Astrocyte of the cerebellum (primary cell): ENCODE measurements at regions not wholly inside any gene's neighbourhood (a gene's known extent, or its start where the extent isn't known, plus 50 kb on each side); places are given as distances from the start of the nearest gene placed in this dataset.
A peak's percentile ranks its signal among the peaks of the same experiment; 100 is the strongest.

Experiments used
- DNase-seq: peaks from one replicate; pipeline ENCODE4 v3.0.0-alpha.2; 2011; ENCODE audit warnings: low read depth
- H3K4me3 ChIP-seq: 2 replicates; pipeline ENCODE4 v1.5.1; 2011; ENCODE audit warnings: mild to moderate bottlenecking, low read depth, low read length, moderate library complexity
- in situ Hi-C: cut with HindIII; loops from 2 replicates; pipeline ENCODE4 v1.10.0; 2017; ENCODE audit warnings: low sequenced_read_pairs
- TF ChIP-seq, protein P1 (sequence below): IDR thresholded peaks from 2 replicates; pipeline ENCODE4 v1.5.1; 2012; ENCODE audit warnings: low read length, low read depth, moderate library complexity, mild to moderate bottlenecking; ENCODE audit errors: missing control alignments

DNA sequence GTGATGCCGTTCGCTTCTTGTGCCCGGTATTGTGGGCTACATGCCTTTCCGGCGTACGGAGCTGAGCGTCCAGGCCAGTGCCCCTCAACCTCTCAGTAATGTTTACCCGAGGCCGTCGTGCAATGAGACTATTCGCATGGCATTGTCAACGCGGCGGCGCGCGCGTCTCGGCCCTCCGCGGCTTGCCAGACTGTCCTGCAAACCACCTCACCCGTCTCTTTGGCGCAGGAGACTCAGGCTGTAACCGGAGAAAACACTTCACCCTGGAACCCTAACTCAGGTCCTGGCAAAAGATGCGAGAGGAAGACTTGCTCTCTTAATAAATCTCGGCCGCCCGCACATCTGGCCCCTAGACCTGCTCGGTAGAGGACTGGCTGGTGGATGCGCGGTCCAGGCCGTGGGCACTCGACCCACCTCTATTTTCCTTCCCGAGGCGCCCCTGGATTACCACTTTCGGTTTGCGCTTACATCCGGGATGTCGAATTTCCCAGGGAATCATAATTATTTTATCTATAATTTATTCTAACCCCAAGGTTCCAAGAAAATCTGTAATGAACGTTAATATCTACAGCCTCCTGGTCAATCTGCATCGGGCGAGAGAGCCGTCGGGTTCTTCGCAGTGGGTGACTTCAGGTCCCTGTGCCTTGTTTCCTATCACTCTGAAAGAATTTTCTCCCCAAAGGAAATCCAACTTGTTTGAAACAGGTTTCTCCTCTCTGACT is 71.8 kb upstream of the POLG start:
- DNase-seq: no peak
- TF ChIP-seq, protein P1, sequence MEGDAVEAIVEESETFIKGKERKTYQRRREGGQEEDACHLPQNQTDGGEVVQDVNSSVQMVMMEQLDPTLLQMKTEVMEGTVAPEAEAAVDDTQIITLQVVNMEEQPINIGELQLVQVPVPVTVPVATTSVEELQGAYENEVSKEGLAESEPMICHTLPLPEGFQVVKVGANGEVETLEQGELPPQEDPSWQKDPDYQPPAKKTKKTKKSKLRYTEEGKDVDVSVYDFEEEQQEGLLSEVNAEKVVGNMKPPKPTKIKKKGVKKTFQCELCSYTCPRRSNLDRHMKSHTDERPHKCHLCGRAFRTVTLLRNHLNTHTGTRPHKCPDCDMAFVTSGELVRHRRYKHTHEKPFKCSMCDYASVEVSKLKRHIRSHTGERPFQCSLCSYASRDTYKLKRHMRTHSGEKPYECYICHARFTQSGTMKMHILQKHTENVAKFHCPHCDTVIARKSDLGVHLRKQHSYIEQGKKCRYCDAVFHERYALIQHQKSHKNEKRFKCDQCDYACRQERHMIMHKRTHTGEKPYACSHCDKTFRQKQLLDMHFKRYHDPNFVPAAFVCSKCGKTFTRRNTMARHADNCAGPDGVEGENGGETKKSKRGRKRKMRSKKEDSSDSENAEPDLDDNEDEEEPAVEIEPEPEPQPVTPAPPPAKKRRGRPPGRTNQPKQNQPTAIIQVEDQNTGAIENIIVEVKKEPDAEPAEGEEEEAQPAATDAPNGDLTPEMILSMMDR: no peak
- peak overlapping the region; percentile 16 for H3K4me3 ChIP-seq
- in situ Hi-C loops: no loop called here

DNA sequence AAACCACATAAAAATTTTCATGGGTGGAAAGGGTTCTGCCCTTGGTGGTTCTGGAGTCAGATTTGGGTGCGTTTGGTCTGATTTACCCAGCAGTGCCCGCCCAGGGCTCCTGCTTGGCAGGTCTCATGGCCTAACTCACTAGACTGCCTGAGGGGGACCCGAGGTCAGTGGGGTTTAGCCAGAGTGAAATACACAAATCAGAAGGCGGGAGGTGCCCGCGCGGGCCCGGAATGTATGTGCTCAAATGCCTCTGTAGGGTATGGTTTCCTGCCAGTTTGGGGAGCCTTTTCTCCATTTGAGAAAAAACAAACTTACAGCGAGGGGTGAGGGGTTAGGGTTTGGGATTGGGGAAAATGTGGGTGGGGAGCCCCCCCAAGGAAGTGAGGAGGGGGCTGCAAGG is 70.9 kb upstream of the POLG start:
- DNase-seq: no peak
- TF ChIP-seq, protein P1: no peak
- in situ Hi-C loops: no loop called here
- H3K4me3 ChIP-seq: no peak overlapping the region

DNA sequence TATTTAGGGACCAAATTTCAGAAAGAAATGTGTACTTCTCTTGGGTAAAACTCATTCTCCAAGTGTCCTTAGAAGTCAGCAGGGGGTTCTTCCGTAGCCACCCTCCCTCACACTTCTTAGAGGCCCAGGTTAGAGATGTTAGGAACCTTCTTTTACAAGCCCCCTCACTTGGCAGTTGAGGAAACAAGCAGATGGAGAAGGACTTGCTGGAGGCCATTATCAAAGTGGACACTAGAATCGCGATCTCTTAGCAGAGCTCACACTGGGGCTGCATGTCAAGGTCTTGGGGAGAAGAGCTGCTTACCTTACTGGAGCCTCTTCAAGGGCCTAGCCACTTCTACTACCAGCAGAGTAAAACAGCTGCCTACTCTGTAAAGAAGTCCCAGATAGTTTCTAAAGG is 69.4 kb upstream of the POLG start:
- TF ChIP-seq, protein P1: no peak
- in situ Hi-C loops: no loop called here
- H3K4me3 ChIP-seq: no peak overlapping the region
- no peak for DNase-seq

DNA sequence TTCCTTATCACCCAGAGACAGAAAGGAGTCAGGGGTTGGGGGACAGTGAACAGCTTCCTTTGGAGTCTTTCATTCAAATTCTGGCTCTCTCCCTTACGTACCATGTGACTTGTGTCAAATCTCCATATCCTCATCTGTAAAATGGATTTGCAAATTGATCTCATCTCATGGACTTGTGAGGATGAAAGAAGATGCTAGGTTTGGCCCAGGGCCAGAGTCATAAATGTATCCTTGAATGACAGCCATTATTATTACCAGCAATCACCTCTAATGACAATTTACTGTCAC is 67.8 kb upstream of the POLG start:
- no peak for DNase-seq
- TF ChIP-seq, protein P1: no peak
- in situ Hi-C loops: no loop called here
- no peak overlapping the region for H3K4me3 ChIP-seq

DNA sequence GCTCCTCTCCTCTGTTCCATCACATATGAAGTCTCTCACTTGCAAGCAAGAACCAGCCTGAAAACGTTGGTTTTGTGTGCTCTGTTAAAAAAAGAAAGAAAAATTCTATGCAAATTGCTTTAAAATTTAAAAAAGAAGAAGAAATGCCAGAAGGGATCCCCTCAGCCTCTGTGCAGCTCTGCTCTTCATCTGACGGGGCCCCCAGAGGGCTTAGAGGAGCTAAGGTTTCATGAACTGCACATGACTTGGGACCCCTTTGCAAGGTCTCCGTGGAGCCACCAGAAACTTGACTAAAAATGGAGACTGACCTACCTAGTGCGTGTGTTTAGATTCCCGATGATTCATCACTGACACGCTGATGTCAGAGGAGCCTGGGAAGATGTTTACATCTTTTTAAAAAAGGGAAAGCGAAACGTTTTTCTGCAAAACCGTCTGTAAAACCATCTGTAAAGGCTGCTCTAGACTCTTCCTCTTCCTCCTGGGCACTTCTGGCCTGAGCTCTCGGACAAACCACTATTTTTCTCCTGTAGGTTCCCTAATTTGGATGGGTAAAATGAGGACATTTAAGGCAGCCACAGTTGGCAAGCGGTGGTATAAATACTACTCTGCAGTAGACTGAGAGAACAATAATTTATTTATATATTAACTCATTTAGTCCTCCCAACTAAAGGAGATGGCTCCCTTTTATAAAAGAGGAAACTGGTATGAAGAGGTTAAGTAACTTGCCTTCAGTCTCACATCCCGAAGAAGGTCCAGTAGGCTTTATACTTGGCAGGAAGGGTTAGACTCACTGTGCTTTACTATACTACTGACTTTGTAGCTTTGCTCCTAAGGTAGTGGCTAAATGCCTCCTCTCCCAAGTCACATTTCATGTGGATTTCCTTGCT is 67.2 kb upstream of the POLG start:
- no peak for DNase-seq
- TF ChIP-seq, protein P1: no peak
- in situ Hi-C loops: no loop called here
- no peak overlapping the region for H3K4me3 ChIP-seq

DNA sequence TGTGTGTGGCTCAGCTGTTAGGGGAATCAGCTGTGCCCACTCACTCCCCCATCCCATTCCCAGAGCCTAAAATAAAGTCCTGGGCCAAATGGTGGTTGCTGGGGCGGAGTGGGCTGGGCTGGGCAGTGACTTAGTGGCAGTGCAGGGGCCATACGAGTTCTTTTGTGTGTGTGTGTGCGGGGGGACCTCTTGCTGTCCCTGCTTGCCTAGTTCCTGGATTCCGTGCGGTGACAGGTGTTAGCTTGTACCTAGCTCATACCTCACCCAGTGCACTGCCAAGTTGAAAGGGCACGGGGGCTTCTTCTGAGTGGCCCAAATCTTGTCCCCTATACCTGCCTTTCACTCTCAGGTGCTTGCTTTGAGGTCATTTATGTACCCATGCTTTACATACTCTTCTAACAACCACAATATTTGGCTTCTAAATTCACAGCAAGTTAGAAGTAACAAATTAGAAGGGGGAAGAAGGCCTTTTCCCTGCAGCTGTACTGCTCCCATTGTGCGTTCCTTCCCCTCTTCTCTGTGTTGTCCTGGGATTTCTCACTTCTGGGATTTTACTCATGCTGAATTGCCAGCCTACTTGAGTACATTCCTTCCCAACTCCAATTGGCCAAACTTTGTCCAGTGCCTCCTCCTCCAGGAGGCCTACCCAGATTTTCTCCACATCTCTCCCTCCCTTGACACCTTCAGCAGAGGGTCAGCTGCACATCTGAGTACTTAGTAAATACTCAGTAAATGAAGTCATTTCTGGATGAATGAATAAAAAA is 66.3 kb upstream of the POLG start:
- TF ChIP-seq, protein P1: no peak
- DNase-seq: no peak
- in situ Hi-C loops: no loop called here
- H3K4me3 ChIP-seq: no peak overlapping the region
